ENCODE measurements at regions not wholly inside any gene's neighbourhood (a gene's known extent, or its start where the extent isn't known, plus 50 kb on each side); places are given as distances from the start of the nearest gene placed in this dataset.
"Not testable (repeated sequence)": the region's sequence is repeated elsewhere in the genome, so short reads cannot be mapped to it uniquely, and the experiment has no call there.

DNA sequence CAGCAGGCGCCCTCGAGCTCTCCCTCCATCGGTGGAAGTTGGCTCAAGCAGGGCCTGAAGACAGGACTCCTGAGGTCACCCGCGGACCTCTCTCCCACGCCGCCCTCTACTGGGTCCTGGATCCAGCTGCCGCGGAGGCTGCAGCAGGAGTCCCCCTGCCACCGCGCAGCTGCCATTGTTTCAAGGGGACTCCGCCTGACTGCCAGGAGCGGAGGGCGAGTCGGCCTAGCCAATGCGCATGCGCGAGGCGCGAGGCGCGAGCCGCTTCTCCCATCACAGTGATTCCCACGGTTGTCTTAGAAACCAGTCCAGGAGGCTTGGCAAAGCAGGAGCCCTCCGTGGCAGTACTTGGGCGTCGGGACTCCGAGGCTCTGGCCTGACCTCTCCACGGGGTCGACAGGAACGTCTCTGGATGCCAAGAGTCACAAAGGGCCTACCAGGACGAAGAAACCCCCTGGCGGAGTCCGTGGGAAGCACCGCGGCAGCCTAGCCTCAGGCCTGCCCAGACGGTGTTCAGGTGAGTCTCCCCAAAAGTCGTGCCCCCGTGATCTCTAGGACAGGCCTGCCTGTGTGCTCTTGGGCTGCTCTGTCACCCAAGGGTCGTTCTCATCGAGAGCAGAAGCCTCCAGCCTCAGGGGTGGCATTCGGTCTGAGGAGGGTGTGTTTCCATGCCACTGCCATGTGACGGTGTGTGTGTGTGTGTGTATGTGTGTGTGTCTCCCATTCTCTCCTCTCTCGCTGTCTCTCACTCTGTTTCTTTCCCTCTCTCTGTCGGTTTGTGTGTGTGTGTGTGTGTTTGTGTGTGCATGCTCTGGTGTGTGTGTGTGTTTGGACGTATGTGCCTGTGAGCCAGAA lies 290.6 kb upstream of the ZNF337 start:
- no peak for DNase-seq

DNA sequence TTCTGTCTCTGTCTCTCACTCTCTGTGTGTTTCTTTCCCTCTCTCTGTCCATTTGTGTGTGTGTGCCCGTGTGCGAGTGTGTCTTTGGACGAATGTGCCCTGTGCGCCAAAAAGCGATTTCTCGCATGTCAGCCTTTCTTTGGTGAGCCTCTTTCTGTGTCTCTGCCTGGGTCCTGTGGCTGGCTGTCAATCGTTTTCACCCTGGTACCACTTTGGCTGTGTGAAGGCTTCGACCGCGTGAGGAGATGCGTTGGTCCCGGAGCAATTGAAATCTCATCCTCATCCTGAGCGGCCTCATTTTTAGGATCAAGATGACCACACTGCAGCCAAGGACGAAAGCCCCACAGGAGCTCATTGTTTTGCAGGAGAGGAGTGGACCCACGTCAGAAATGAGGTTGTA lies 288.9 kb upstream of the ZNF337 start:
- no peak for DNase-seq

DNA sequence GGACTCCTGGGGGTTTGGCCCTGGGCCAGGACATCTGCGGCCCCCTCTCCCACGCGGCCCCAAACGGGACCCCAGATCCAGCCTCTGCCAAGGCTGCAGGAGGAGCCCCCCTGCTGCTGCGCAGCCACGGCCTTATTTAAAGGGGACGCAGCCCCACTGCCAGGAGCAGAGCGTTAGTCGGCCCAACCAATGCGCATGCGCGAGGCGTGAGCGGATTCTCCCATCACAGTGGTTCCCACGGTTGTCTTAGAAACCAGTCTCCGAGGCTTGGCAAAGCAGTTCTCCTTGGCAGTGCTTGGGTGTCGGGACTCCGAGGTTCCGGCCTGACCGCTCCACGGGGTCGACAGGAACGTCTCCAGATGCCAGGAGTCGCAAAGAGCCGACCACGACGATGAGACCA lies 288.3 kb upstream of the ZNF337 start:
- DNase-seq, result no peak

DNA sequence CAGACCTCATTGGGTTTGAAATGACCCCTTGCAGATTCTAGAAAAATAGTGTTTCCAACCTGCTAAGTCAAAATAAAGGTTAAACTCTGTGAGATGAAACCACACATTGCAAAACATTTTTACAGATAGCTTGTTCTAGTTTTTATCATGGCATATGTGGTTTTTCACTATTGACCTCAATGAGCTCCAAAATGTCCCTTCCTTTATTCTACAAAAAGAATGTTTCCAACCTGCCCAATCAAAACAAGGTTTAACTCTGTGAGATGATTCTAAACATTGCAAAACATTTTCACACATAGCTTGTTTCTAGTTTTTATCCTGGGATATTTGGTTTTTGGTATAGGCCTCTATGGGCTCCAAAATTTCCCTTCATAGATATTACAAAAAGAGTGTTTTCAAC lies 286.0 kb upstream of the ZNF337 start:
- DNase-seq, result not testable (repeated sequence)

DNA sequence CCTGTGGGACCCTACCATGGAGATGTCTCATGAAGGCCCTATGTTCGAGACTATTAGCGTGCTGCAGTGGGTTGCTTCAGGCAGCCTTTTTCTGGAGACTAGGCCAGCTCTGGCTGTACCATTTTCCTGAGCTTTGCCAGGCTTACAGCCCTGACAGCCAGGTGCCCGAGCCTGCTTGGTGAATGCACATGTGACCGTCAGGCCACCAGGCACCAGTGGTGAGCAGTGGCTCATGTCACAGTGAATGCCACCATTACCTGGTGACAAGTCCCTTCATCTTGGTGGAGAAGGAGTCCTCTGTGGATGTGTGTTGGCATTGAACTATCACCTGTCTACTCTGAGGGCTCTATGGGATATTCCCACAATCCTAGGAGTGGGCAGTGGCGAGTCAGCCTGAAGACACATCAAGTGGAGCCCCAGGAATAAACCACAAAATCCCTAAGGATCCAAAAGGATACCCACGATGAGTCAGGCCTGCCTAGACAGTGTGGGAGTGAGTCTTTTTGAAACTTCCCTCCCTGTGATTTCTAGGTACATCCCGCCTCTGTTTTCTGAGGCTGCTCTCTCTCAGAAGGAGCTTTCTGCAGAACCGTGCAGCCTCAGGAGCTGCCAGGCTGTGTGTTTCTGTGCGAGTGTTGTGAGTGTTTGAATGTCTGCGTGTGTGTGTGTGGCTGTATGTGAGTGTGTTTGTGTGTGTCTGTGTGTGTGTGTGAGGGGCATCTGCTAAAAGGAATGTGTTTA lies 282.0 kb upstream of the ZNF337 start:
- not testable (repeated sequence) for DNase-seq

DNA sequence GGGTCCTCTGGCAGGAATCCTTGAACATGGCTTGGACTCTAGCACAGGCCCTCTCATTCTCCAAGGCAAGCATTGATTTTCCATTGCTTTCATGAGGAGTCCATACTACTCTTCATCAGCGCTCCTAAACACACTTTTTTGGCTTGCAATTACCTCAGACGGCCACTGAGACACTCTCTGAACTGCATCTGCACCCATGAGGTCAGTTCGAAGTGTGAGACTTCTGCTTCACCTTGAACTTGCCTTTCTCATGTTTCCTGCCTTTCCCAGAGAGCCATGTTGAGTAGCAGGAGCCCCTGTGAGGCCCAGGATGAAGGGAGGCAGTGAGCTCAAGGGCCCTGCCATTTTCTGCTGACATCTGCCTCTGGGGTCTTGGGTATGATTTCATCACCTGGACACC lies 279.2 kb upstream of the ZNF337 start:
- DNase-seq, result not testable (repeated sequence)

DNA sequence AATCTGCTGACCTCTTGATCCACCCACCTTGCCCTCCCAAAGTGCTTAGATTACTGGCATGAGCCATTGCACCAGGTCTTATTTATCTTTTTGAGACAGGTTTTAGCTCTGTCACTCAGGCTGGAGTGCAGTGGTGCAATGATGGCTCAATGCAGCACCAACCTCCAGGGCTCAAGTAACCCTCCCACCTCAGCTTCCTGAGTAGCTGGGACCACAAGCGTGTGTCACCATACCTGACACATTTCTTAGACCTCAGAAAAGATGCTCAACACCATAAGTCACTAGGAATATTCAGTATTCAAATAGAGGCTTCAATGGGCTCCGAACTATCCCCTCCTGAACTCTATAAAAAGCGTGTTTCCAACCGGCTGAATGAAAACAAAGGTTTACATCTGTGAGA lies 268.6 kb upstream of the ZNF337 start:
- DNase-seq, result not testable (repeated sequence)

DNA sequence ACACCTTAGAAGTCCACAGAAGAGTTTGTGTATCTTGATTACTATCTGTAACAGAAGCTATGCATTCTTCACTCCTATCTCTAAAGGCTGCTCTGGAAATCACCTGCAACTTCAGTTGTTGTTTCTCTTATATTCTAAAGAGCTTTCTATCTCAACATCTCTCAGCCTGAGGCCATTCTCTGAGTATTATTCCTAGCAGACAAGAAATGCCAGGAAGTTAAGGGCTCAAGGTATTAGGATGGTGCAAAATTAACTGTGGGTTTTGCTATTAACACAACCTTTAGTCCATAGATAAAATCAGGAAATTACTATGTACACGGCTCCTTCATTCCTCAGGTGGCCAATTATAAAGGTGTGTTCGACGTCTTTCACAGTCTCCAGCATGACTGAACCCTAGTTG lies 257.2 kb upstream of the ZNF337 start:
- DNase-seq, result not testable (repeated sequence)

DNA sequence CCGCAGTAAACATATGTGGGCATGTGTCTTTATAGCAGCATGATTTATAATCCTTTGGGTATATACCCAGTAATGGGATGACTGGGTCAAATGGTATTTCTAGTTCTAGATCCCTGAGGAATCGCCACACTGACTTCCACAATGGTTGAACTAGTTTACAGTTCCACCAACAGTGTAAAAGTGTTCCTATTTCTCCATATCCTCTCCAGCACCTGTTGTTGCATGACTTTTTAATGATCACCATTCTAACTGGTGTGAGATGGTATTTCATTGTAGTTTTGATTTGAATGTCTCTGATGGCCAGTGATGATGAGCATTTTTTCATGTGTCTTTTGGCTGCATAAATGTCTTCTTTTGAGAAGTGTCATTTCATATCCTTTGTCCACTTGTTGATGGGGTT lies 238.6 kb upstream of the ZNF337 start:
- DNase-seq, result not testable (repeated sequence)

DNA sequence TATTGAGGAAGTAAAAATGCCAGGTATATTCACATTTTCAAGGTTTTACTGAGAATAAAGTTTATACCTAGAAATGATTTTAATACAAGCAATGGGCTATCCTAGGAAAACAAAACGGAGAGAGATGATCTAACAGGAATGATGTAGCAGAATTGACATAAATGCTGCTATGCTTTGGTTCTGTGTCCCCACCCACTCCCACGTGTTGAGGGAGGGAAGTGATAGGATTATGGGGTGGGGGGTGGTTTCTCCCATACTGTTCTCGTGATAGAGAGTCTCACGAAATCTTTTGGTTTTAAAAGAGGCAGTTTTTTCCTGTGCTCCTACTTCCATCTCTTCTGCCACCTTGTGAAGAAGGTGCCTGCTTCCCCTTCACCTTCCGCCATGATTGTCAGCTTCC lies 236.2 kb upstream of the ZNF337 start:
- DNase-seq, result not testable (repeated sequence)

DNA sequence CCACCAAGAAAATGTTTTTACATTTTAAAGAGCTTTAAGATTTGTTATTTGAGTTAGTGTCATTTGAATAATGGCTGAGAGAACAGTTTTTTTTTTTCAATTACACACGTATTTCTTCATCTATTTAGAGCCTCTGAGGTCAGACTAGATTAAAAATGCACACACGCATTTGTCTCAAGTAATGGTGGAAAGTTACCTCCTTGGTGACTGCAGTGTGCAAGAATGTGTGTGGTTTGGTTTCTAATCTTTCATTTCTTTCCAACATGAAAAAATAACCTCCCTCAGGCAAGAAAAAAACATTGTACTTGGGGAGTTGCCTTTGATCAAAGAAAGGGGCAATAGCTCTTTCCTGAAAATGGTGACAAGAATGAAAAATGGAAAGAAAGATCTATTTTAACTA lies 235.5 kb upstream of the ZNF337 start:
- DNase-seq, result not testable (repeated sequence)

DNA sequence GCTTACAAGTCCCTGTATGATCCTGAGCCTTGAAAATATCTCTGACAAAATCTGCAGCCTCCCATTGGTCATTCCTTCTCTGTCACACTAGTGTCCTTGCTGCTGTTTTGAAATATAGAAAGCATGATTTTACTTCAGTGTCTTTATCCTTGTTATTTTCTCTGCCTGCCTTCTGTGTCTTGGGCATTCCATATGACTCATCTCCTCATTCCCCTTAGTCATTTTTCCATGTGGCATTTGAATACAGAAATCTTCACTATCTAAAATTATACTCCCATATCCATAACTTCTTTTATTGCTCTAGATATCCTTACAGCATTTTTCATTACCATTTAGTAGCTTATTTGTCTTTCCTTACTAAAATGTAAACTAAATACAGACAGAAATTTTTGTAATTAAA lies 205.7 kb upstream of the ZNF337 start:
- DNase-seq, result not testable (repeated sequence)

DNA sequence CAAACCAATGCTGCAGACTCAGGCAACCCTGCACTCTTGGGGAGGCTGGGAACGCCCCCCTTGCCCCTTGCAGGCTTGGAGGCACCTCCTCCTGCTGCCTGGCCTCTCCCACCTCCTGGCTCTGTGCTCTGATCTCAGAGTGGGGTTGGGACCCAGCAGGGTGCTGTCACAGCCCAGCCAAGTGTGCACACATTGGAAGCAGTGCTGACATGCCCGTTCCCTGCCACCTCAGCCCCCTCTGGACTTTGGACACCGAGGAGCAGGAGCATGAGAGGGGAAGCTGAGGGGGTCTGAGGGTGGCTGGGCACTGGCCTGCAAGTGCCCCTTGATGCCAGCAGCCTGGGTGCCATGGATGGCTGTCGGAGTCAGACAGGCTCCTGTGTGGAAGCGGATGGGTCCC lies 202.0 kb upstream of the ZNF337 start:
- not testable (repeated sequence) for DNase-seq

DNA sequence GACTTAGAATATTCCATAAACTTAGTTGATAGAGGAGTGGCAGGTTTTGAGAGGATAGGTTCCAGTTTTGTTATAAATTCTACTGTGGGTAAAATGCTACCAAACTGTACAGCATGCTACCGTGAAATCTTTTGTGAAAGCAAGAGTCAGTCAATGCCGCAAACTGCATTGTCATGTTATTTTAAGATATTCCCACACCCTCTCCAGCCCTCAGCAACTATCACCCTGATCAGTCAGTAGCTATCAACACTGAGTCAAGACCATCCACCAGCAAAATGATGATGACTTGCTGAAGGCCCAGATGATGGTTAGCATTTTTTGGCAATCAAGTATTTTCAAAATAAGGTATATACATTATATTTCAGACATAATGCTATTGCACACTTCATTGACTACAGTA lies 182.4 kb upstream of the ZNF337 start:
- not testable (repeated sequence) for DNase-seq

DNA sequence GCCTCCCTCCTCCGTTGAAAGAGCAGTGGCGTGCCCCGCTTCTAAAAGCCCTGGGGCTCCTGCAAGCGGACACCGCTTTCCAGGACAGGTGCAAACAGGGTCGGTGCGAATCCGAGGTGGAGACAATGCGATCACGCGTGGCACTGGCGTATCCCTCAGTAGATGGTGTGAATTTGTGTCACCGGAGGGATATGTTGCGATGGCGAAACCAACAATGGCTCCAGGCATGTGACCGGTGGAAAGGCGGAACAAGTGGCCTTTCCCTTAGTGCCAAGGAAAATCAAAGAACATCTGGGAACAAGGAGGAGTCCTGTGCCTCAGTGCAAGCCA lies 172.0 kb upstream of the ZNF337 start:
- not testable (repeated sequence) for DNase-seq

DNA sequence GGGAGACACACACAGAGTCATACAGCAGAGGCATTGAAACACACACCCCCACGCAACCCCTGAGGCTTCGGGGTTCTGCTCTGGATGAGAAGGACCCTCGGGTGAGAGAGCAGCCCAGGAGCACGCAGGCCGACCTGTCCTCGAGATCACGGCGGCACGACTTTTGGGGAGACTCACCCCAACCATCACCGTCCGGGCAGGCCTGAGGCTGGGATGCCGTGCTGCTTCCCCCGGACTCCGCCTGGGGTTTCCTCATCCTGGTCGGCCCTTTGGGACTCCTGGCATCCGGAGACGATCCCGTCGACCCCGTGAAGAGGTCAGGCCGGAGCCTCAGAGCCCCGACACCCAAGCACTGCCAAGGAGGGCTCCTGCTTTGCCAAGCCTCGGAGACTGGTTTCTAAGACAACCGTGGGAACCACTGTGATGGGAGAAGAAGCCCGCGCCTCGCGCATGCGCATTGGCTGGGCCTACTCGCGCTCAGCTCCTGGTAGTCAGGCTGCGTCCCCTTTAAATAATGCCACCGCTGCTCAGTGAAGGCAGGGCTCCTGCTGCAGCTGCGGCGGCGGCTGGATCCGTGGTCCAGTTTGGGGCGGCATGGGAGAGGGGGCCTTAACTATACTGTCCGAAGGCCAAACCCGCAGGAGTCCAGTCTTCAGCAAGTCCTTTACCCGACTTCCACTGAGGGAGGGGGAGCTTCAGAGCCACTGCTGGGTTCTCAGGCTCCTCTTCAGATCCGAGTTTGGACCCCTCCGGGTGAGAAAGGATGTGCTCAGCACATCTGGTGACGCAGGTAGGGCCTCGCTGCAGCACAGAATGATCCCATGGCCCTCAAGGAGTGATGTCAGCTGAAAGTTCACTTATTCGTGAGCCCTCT lies 171.4 kb upstream of the ZNF337 start:
- no peak for DNase-seq

DNA sequence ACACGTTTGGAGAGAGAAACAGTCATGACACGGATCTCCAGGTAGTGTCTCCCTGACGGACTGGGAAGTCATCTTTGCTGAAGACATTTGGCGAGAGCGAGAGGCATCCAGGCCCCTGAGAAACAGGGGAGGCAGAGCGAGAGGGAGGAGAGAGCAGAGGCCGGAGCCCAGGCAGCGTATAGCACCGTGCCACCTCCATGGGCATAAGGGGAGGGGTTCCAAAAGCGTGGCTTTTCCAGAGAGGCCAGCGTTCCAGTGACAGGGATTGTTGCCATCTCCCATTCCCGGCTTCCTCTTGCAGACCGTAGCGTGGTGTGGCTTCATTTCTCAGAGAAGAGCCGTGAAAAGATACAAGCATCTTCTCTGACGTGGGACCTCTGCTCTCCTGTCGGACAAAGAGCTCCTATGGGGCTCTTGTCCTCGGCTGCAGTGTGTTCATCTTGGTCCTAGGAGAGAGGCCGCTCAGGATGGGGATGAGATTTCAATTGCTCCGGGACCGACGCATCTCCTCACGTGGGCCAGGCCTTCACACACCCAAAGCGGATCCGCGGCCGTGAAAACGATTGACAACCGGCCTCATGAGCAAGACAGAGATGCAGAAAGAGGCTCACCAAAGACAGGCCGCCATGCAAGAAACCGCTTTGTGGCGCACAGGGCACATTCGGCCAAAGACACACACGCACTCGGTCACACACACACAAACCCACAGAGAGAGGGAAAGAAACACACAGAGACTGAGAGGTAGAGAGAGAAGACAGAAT lies 170.5 kb upstream of the ZNF337 start:
- DNase-seq, result not testable (repeated sequence)

DNA sequence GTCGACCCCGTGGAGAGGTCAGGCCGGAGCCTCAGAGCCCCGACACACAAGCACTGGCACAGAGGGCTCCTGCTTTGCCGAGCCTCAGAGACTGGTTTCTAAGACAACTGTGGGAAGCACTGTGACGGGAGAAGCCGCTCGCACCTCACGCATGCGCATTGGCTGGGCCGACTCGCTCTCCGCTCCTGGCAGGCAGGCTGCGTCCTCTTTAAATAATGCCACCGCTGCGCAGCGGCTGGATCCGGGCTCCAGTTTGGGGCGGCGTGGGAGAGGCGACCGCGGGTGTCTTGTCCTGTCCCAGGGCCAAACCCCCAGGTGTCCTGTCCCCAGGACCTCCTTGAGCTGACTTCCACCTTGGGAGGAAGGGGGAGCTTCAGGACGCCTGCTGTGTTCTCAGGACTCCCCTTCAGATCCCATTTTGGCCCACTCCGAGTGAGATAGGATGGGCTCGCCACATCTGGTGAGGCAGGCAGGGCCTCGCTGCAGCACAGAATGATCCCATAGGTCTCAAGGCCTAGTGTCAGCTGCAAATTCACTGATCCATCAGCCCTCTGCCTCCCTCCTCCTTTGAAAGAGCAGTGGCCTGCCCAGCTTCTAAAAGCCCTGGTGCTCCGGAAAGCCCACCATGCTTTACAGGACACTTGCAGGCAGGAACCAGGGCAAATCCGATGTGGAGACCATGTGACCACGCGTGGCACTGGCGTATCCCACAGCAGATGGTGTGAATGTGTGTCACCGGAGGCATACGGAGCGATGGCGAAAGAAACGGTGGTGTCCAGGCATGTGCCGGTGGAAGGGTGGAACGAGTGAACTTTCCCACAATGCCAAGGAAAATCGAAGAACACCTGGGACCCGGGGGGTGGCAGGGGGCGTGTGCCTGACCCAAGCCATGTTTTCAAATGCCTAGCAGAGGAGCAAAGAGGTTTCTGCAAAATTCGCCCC lies 169.3 kb upstream of the ZNF337 start:
- DNase-seq, result peak; percentile 58 to 64

DNA sequence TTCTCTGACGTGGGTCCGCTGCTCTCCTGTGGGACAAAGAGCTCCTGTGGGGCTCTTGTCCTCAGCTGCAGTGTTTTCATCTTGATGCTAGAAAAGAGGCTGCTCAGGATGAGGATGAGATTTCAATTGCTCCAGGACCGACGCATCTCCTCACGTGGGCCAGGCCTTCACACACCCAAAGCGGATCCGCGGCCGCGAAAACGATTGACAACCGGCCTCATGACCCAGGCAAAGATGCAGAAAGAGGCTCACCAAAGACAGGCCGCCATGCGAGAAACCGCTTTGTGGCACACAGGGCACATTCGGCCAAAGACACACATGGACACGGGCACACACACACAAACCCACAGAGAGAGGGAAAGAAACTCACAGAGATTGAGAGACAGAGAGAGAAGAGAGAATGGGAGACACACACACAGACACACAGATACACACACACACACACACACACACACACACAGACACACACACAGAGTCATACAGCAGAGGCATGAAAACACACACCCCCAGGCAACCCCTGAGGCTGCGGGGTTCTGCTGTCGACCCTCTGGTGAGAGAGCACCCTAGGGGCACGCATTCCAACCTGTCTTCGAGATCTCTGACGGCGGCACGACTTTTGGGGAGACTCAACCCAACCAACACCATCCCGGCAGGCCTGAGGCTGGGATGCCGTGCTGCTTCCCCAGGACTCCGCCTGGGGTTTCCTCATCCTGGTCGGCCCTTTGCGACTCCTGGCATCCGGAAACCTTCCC lies 168.5 kb upstream of the ZNF337 start:
- not testable (repeated sequence) for DNase-seq

DNA sequence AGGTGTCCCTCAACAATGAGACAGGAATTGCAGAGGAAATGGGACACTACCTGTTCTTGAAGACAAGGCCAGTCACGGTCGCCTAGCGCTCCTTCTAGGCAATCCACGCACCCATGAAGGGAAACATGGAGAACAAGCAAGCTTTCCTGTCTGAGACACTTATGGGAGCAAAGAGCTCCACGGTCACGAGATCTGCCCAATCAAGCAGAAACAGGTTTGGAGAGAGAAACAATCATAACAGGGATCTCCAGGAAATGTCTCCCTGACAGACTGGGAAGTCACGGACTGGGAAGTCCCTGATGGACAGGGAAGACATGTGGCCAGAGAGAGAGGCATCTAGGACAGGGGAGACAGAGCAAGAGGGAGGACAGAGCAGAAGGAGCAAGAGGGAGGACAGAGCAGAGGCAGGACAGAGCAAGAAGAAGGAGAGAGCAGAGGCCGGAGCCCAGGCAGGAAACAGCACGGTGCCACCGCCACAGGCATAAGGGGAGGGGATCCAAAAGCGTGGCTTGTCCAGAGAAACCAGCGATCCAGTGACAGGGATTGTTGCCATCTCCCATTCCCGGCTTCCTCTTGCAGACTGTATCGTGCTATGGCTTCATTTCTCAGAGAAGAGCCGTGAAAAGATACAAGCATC lies 167.8 kb upstream of the ZNF337 start:
- no peak for DNase-seq
